ENCODE measurements at regions not wholly inside any gene's neighbourhood (a gene's known extent, or its start where the extent isn't known, plus 50 kb on each side); places are given as distances from the start of the nearest gene placed in this dataset.

DNA sequence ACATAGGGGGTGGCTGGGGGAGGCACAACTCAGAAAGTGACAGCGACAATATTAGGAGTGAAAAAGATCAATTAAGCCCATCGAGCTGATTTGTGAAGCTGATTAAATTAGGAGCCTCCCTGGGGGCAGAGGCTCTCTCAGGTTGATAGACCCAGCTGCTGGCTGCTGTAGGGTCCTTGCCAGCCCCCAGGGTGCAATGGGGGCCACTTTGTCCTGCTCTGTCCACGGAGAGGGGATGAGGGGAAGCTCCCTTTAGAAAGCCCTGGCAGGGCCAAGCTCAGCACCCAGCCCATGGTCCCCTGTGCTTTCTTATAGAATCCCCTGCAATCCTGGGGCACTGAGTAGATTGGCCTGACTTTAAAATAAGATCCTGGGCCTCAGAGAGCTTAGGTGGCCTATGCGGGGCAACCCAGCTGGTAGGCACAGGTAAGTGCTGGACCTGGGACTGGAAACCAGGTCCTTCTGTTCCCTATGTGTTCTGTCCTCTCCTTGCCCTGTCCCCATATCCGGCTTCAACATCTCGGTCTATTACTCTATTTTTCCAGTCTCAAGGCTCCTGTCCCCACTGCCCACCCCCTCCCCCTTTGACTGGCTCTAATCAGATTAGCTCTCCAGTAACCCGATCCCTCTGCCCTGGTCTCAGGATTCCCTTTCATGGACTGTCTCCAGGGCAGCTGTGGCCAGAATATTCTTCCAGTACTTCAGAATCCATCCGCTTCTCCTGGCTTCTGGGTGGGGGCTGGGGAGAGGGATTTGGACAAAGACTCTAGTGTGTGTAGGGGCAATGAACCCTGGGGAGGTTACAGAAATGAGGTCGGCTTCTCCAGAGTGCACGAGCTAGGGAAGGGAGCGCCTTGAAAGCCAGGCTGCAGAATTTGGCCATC lies 259.6 kb downstream of the RPS24 start:
- H3K4me1 Mint-ChIP-seq: no peaks in the 10 kb centered on the region
- H3K36me3 Mint-ChIP-seq: no peaks in the 10 kb centered on the region
- no peak overlapping the region for H3K4me3 Mint-ChIP-seq
- no peak overlapping the region for H3K27ac Mint-ChIP-seq
- H3K9me3 Mint-ChIP-seq: no peaks in the 10 kb centered on the region
- H3K27me3 Mint-ChIP-seq: no peaks in the 10 kb centered on the region

DNA sequence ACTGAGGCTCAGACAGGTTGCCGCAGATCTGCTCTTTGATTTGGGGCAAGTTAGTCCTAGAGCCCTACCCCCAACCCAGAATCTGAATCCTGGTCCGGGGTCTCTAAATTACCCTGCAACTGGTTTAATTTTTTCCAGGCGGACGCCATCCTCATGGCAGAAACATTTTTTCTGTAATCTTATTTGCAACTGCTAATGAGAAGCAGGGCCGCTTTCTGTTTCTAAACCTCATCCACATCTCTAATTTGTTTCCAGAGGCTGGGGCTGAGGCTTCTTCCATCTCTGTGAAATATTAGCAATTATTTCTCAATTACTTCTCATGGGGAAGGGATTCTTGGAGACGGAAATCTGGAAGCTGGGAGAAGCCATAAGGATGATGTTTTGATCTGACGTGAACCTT lies 261.6 kb downstream of the RPS24 start:
- no peaks in the 10 kb centered on the region for H3K36me3 Mint-ChIP-seq

DNA sequence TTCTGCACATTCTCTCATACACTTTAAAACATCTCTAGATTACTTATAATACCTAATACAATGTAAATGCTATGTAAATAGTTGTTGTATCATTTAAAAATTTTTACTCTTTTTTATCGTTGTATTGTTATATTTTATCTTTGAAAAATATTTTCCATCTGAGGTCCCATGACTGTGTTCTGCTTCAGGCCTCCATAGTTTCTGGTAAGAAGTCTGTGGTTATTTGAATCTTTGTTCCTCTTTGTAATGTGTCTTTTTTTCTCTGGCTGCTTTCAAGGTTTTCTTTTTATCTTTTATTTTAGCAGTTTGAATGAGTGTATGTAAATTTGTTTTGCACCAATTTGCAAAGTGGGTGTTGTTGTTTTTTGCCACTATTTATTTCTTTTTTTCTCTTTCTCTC lies 263.1 kb downstream of the RPS24 start:
- peaks cover 8% of the 10 kb centered on the region for H3K4me1 Mint-ChIP-seq
- H3K4me3 Mint-ChIP-seq: no peak overlapping the region
- no peaks in the 10 kb centered on the region for H3K27me3 Mint-ChIP-seq
- H3K36me3 Mint-ChIP-seq: no peaks in the 10 kb centered on the region
- no peak overlapping the region for H3K27ac Mint-ChIP-seq
- H3K9me3 Mint-ChIP-seq: no peaks in the 10 kb centered on the region

More for the DNA sequence above, 261.6 kb downstream of the RPS24 start:
- H3K27me3 Mint-ChIP-seq: no peaks in the 10 kb centered on the region
- no peak overlapping the region for H3K4me3 Mint-ChIP-seq
- H3K27ac Mint-ChIP-seq: no peak overlapping the region
- H3K9me3 Mint-ChIP-seq: no peaks in the 10 kb centered on the region
- H3K4me1 Mint-ChIP-seq: peaks cover 4% of the 10 kb centered on the region

DNA sequence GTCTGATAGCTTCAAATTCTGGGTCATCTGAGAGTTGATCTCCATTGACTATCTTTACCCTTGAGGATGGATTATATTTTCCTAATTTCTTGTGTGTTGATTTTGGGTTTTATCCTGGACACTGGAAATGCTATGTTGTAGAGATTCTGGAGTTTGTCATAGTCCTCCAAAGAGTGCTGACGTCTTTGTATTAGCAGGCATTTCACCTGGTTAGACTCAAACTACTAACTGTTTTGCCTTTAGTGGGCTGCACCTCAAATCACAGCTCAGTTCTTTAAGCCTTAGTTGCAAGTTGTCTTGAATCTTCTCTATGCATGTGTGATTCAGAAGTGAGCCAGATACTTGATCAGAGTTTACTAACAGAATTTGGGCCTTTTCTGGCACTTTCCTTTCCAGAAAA lies 264.3 kb downstream of the RPS24 start:
- Mint-ChIP-seq H3K27me3 (no peaks in the 10 kb centered on the region), H3K4me1 (peaks cover 16% of the 10 kb centered on the region), H3K27ac (no peak overlapping the region), H3K4me3 (no peak overlapping the region), H3K36me3 (no peaks in the 10 kb centered on the region), H3K9me3 (no peaks in the 10 kb centered on the region)

DNA sequence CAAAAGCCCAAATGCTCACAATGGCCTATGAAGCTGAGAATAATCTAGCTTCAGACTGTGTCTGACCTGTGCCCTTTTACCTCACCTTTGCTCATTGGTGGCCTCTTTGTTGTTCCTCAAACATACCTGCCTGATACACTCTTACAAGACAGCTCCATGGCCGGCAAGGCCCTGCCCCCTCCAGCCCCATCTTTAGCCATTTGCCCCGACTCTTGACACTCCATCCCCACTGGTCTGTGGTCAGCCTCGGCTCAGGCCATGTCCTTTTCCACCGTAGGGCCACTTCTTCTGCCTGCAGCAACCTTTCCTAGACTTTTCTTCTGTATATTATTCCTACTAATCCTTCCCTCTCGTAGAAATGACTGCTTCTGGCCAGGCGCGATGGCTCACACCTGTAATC lies 265.2 kb downstream of the RPS24 start:
- Mint-ChIP-seq H3K4me3 (no peak overlapping the region), H3K4me1 (peaks cover 16% of the 10 kb centered on the region), H3K27me3 (no peaks in the 10 kb centered on the region), H3K27ac (no peak overlapping the region), H3K36me3 (no peaks in the 10 kb centered on the region), H3K9me3 (no peaks in the 10 kb centered on the region)

DNA sequence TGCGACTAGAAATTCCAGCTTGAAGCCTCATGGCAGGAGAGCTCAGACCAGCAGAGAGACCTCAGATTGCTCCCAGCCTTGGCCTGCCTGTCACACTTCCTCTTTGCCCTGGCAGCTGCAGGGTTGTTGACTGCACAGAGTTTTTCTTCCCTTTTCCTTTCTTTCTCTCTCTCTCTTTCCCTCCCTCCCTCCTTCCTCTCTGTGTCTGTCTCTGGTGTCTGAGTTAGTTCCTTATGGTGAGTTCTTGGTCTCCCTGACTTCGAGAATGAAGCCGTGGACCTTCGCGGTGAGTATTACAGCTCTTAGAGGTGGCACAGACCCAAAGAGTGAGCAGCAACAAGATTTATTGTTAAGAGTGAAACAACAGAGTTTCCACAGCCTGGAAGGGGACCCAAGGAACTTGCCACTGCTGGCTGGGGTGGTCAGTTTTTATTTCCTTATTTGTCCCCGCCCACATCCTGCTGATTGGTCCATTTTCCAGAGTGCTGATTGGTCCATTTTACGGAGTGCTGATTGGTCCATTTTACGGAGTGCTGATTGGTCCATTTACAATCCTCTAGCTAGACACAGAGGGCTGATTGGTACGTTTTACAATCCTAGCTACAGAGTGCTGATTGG lies 266.3 kb downstream of the RPS24 start:
- Mint-ChIP-seq H3K27ac (no peak overlapping the region), H3K9me3 (no peaks in the 10 kb centered on the region), H3K4me1 (peaks cover 16% of the 10 kb centered on the region), H3K36me3 (no peaks in the 10 kb centered on the region), H3K27me3 (no peaks in the 10 kb centered on the region), H3K4me3 (no peak overlapping the region)

DNA sequence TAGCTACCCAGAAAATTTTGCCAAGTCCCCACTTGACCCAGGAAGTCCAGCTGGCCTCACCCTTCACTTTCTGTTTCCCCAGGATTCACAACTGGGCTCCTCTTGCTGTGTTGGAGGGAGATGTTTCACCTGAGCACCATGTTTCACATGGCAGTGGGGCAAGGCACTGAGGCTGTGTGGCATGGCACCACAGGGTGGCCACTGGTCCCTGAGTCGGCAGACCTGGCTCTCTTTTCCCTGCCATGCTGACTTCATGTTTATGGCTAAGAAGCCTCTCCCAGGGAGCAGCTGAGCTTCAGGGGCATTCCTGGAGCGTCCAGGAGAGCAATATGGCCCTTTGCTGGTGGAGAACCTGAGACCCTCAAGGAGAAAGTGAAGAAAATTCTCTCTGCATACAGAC lies 266.9 kb downstream of the RPS24 start:
- H3K36me3 Mint-ChIP-seq: no peaks in the 10 kb centered on the region
- peak overlapping the region; percentile 24 for H3K4me3 Mint-ChIP-seq
- H3K27ac Mint-ChIP-seq: no peak overlapping the region
- no peaks in the 10 kb centered on the region for H3K9me3 Mint-ChIP-seq
- H3K4me1 Mint-ChIP-seq: peaks cover 16% of the 10 kb centered on the region
- H3K27me3 Mint-ChIP-seq: no peaks in the 10 kb centered on the region

DNA sequence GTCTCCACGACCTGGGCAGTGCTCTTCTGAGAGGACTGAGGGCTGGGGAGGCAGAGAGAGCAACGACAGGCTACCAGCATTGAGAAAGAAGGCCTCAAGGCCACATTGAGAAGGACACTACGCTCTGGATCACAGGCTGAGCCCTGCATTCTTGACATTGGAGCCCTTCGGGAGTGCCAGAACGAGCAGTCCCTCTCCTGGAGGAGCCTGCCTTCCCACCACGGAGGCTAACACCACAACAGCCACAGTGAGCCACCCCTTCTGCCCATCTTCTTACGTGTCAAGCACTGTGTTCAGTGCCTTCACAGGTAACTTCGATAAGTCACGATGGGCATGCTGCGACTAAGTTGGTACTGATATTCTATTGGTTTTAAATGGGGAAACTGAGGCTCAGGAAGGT lies 267.8 kb downstream of the RPS24 start:
- H3K27ac Mint-ChIP-seq: no peak overlapping the region
- peaks cover 16% of the 10 kb centered on the region for H3K4me1 Mint-ChIP-seq
- H3K9me3 Mint-ChIP-seq: no peaks in the 10 kb centered on the region
- no peaks in the 10 kb centered on the region for H3K27me3 Mint-ChIP-seq
- H3K36me3 Mint-ChIP-seq: no peaks in the 10 kb centered on the region
- peak overlapping the region; percentile 13 for H3K4me3 Mint-ChIP-seq

DNA sequence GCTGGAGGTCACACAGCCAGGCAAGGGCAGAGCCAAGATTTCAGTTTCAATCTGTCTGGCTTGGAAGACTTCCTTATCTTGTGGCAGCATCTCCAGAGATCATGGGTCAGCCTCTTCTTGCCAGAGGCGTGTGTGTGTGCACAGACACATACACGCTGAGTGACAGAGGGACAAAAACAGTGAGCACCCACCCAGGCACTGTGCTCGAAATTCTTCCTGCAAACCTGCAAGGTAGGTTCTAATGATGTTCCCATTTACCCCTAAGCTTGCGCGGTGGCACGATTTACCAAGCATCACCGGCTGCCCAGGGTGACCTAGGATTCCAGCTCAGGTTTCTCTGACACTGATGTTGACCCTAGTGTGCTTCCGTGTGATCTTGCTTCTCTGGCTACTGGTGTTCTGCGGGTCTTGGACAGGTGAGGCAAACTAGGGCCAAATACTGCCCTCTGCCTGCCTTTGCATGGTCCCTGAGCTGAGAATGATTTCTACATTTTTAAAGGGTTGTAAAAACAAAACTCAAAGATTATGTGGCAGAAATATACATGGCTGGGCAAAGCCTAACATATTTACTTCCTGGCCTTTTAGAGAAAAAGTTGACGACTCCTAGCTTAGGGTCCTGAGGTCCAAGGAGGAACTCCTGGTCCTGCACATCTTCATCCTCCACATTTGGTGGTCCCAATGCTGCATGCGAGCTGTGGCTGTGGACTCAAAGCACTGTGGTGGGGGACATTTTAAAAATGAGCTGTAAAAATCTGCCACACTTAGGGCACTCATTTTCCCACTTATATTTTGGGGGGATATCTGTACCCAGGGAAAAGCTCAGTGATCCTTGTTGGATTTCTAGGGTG lies 268.5 kb downstream of the RPS24 start:
- peaks cover 16% of the 10 kb centered on the region for H3K4me1 Mint-ChIP-seq
- no peaks in the 10 kb centered on the region for H3K27me3 Mint-ChIP-seq

DNA sequence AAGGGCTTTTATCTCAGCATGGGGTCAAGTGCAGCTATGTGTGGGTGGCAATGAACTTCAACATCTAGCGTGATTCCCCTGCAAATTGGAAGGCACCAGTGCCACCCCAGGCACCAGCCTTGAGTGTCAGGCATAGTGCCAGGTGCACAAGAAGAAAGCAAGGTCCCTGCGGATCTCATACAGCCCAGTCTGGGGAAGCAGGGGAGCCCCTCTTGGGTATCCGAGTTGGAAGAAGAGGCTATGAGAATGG lies 269.0 kb downstream of the RPS24 start:
- peaks cover 16% of the 10 kb centered on the region for H3K4me1 Mint-ChIP-seq
- H3K36me3 Mint-ChIP-seq: no peaks in the 10 kb centered on the region
- peak overlapping the region; percentile 92 for H3K27ac Mint-ChIP-seq
- no peaks in the 10 kb centered on the region for H3K9me3 Mint-ChIP-seq
- peak overlapping the region; percentile 89 for H3K4me3 Mint-ChIP-seq
- no peaks in the 10 kb centered on the region for H3K27me3 Mint-ChIP-seq

More for the DNA sequence above, 268.5 kb downstream of the RPS24 start:
- Mint-ChIP-seq H3K36me3 (no peaks in the 10 kb centered on the region), H3K27ac (peak overlapping the region; percentile 92), H3K9me3 (no peaks in the 10 kb centered on the region), H3K4me3 (peak overlapping the region; percentile 89)

DNA sequence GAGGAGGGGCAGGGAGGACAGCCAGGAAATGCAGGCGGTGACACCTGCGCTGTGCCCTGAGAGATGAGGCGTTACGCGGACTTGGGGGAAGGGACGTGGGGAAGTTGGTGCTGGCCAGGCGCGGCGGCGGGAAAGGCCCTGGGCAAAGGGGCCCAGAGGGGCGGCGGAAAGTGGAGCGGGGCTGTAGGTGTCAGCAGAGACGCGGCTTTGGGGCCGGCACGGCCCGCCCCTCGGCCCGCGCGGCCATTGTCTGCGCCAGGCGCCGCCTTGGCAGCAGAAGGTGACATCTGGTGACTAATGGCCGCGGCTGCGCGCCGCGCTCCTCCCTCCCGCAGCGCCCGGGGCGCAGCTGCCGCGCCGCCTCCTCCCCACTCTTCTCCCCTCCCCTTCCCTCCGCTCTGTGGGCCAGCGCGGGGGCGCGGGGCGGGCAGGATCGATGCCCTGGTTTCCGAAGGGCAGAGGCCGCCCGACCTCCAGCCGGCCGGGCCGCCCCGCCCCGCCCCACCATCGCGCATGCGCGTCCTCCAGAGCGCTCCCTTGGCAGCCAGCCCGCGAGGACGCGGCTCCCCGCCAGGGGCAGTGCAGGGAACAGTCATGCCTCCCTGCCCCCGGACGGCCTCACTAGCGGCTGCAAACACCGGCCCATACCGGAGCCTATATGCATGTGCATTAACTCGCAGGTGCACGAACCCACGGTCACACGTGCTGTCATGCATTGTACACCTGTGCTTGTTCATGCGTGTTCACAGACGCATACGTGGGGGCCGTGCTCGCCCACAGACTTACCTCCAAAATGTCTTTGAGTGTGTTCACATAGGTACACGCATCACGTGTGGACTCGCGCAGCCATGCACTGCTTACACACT lies 269.6 kb downstream of the RPS24 start:
- H3K4me1 Mint-ChIP-seq: peaks cover 16% of the 10 kb centered on the region
- H3K27ac Mint-ChIP-seq: peak overlapping the region; percentile 92
- H3K9me3 Mint-ChIP-seq: no peaks in the 10 kb centered on the region
- no peaks in the 10 kb centered on the region for H3K36me3 Mint-ChIP-seq
- H3K27me3 Mint-ChIP-seq: no peaks in the 10 kb centered on the region
- peak overlapping the region; percentile 89 for H3K4me3 Mint-ChIP-seq

DNA sequence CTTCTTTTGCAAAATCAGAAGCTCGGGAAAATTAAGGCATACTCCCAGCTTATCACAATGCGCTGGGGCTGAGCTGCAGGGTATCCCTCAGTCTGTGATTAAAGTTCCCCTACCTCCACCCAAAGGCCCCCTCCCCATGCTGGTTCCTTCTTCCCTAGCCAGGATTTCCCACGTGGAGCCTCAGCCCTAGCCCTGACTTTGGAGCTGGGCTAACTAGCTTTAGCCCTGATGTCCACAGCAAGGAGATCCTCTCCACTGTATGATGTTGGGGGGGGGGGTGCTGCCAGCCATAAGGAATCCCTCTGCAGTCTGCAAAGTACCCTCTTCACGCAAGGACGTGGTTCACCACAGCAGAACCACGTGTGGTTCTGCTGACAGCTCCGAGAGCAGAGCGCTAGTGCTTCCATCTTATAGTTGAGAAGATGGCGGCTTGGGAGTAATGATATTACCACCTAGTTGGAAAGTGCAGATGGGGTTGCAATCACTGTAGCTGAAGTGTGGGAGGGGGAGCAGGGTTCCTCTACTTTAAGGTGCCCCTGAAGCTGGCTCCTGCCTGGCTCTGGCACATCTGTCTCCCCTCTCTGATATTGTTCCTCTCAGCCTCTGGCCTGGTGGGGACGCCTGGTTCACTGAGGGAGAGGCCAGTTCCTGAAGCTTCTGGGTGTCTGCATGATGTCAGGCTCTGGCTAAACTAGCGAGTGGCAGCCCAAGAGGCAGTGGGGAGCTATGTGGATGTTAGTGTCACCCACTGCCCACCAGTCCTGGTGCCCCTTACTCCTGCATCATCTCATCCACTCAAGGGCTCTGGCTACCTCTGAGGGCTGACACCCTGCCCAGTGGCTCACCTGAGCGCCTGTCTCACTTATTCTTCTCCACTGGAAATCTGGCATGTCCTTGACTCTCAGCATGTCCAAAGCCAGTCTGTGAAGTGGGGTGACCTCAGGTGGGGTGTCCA lies 270.7 kb downstream of the RPS24 start:
- Mint-ChIP-seq H3K4me3 (no peak overlapping the region), H3K4me1 (peaks cover 16% of the 10 kb centered on the region), H3K36me3 (no peaks in the 10 kb centered on the region), H3K27me3 (no peaks in the 10 kb centered on the region), H3K27ac (no peak overlapping the region), H3K9me3 (no peaks in the 10 kb centered on the region)

DNA sequence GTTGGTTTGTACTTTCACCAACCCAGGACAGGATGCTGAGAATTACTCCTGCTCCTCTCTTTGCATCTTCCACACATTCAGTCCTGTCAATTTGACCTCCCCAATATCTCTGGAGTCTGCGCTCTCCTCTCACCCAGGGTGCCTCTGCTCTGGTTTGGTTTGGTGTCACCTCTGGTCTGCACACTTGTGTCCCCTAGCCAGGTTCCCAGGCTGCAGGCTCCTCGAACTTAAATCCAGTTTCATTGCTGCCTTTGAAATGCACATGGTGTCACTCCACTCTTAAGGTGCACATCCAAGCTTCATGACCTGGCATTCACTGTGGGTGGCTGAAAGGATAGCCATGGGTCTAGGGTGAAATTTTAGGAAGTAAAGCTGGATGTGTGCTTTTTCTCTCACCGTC lies 271.6 kb downstream of the RPS24 start:
- Mint-ChIP-seq H3K4me1 (peaks cover 12% of the 10 kb centered on the region), H3K4me3 (no peak overlapping the region), H3K9me3 (no peaks in the 10 kb centered on the region), H3K36me3 (no peaks in the 10 kb centered on the region), H3K27ac (no peak overlapping the region), H3K27me3 (no peaks in the 10 kb centered on the region)

DNA sequence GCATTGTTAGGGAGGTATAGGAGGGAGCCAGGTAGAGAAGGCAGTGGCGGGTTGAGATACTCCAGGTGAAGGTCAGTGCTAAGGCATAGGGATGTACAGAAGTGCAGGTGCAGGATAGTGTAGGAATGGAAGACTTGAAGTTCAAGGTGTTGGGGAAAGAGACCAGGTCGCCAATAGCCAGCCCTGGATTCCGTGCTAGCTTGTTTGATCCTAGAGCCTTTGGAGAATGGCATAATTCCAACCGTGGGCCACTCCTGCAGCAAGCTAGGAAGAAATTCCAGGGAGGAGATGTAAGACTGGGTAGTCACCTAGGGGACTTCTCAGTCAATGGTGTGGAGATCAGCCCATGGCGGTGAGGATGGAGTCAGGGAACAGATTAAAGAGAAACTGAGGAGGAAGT lies 272.7 kb downstream of the RPS24 start:
- H3K4me1 Mint-ChIP-seq: peaks cover 8% of the 10 kb centered on the region
- no peaks in the 10 kb centered on the region for H3K9me3 Mint-ChIP-seq
- no peaks in the 10 kb centered on the region for H3K27me3 Mint-ChIP-seq
- H3K36me3 Mint-ChIP-seq: no peaks in the 10 kb centered on the region
- H3K4me3 Mint-ChIP-seq: no peak overlapping the region
- no peak overlapping the region for H3K27ac Mint-ChIP-seq

Measured in activated naive CD4-positive, alpha-beta T cell treated with anti-CD3 and anti-CD28 coated beads, Interleukin-2, amount 50 U/mL, for 24 hours (primary cell).